Esophagus squamous epithelium (tissue), 5 donors: ENCODE measurements at regions not wholly inside any gene's neighbourhood (a gene's known extent, or its start where the extent isn't known, plus 50 kb on each side); places are given as distances from the start of the nearest gene placed in this dataset.
"Not testable (repeated sequence)": the region's sequence is repeated elsewhere in the genome, so short reads cannot be mapped to it uniquely, and the experiment has no call there.

ENCODE experiments used
- DNase-seq: peaks from one replicate; lab custom pipeline; 2025; lab: John Stamatoyannopoulos, UW
- H3K27ac ChIP-seq, 4 donors: fragments of 200-600 bp; sonication (generic); one replicate each; pipeline ENCODE4 v1.5.1; 2016 to 2019; ENCODE audit warnings: mild to moderate bottlenecking in 1 of 4
- H3K27me3 ChIP-seq, 4 donors: fragments of 200-600 bp; sonication (generic); 1 replicate in 3 of 4; 2 replicates in 1 of 4; pipeline versions ENCODE4 v1.5.1 to v1.6.0; 2017 to 2021; ENCODE audit warnings: antibody characterized with exemption in 1 of 4
- H3K36me3 ChIP-seq, 3 donors: fragments of 200-600 bp; sonication (generic); one replicate each; pipeline ENCODE4 v1.5.1; 2016 to 2019
- H3K4me1 ChIP-seq, 3 donors: fragments of 200-600 bp; sonication (generic); one replicate each; pipeline ENCODE4 v1.5.1; 2017 to 2019
- H3K4me3 ChIP-seq, 4 donors: fragments of 200-600 bp; sonication (generic); 1 replicate in 3 of 4; 2 replicates in 1 of 4; pipeline ENCODE4 v1.5.1; 2016 to 2019; ENCODE audit warnings: mild to moderate bottlenecking in 2 of 4, moderate library complexity in 1 of 4
- H3K9me3 ChIP-seq, 3 donors: fragments of 200-600 bp; sonication (generic); one replicate each; pipeline ENCODE4 v1.5.1; 2016 to 2019
- POLR2A ChIP-seq, 4 donors: fragments of 450-650 bp; IDR thresholded peaks; one replicate each; pipeline ENCODE4 v1.6.1; 2017; ENCODE audit warnings: antibody characterized with exemption in 4 of 4, mild to moderate bottlenecking in 4 of 4, moderate library complexity in 3 of 4
- whole genome bisulfite sequencing, 2 donors: methylation state at CpG; one replicate each; pipeline ENCODE4 v1.1.5; 2018; 5-methylcytosine and 5-hydroxymethylcytosine counted together
- intact Hi-C: fragments of 100-400 bp; cut with DNase I; formaldehyde crosslinking; loops from one replicate; pipeline ENCODE4 v1.15.0; 2022
- TF ChIP-seq, protein P1 (sequence below), 6 experiments: fragments of 450-650 bp in 4 of 6; fragments of 200-600 bp in 2 of 6; sonication (generic) in 2 of 6; IDR thresholded peaks; one replicate each; pipeline ENCODE4 v1.5.1; 2016 to 2019; ENCODE audit warnings: antibody characterized with exemption in 6 of 6, mild to moderate bottlenecking in 4 of 6, moderate library complexity in 4 of 6
- donor health status: DM: yes; HTN: yes; CAD: no.

DNA sequence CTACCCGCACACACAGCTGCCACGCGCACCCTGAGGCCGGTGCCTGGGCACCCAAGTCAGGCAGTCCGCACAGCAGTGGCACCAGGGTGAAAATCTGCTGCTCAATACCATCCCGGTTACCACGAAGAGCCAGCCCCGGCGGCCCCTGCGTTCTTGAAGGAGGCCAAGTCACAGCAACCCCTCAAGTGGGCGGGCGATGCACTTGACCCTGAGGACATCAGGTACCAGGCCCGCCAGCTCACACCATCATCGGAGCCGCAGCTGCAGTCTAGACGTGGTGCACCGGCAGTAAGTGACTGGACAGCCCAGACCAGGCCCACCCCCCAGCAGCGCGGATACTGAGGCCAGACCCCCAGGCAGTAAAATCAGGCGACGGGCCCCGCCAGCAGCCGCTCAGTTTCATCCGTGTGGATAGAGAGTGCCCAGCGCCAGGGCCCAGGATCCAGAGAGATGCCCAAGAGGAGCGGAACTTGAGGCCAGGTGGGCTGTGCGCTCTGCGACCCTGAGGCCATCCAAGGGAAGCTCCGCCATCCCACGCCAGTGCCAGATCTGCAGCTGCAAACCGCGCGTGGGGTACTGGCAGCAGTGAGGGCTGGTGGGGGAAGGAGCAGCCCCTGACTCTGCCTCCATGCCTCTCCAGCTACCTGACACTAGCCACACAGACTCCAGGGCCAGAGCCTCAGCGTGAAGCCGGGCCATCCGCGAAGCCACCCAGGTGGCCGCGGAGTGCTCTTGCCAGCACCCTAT lies 1214.2 kb downstream of the FOXD4L5 start:
- DNase-seq, H3K4me3 ChIP-seq, intact Hi-C loops, H3K27me3 ChIP-seq, H3K36me3 ChIP-seq, H3K4me1 ChIP-seq, H3K27ac ChIP-seq: not testable (repeated sequence)
- H3K9me3 ChIP-seq, result peaks cover 0 to 33% (median 0%) of the 10 kb centered on the region in 3 donors
- 89% methylated on average over 7 of the region's 39 CpGs; no CpG with 5 or more reads in 1 of the 2 donors for WGBS, 2 donors

DNA sequence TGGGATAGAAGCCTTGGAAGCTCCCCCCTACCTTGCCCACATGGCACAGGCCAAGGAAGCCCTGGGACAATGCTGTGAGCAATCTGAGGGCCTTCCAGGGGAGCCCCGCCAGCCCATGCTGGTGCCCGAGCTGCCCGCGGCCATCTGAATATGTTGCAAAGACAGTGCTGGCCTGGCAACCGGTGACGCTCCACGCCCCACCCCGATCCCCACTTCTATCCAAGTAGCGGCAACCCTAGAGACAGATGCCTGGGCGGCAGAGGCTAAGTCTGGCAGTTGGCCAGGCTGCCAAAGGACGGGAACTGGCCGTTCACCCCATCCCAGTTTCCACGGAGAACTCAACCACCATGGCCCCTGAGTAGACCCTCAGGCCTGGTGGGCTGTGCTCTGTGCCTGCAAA lies 1214.9 kb downstream of the FOXD4L5 start:
- H3K27ac ChIP-seq, H3K4me1 ChIP-seq, DNase-seq, intact Hi-C loops, H3K4me3 ChIP-seq, H3K27me3 ChIP-seq, H3K36me3 ChIP-seq: not testable (repeated sequence)
- H3K9me3 ChIP-seq, result peaks cover 0 to 33% (median 0%) of the 10 kb centered on the region in 3 donors
- WGBS, 2 donors, result 85% methylated on average over 7 of the region's 13 CpGs; no CpG with 5 or more reads in 1 of the 2 donors

DNA sequence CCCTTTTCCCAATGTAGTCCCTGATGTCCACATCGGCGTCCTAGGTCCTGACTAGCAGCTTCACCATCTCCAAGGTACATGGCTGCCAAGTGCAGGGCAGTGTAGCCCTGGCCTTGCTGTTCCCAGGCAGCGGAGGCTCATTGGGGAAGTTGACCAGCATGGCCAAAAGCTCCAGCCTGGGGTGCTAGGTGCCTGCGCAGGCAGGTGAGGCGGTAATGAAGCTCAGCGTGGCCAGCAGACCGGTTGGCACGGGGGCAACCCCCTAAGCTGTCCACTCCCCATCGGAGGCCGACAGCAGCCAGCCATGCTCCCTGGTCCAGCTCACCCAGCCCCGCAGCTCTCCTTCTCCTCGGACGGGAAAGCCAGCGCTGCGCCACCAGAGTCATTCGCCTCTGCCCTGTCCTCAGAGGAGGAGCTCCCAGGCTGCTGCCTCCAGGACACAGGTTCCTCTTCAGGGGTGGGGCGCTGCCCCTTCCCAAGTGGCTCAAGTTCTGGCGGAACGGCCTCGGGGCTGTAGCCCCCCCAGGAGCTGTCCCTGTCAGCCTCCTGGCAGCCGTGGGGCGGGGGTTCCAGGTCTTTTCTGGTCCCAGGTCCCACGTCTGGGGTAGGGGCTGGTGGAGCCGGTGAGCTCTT lies 1218.2 kb downstream of the FOXD4L5 start:
- Histone ChIP-seq H3K27me3 (no peaks in the 10 kb centered on the region), H3K36me3 (no peaks in the 10 kb centered on the region), H3K27ac (no peak overlapping the region), H3K9me3 (peaks cover 0 to 31% (median 0%) of the 10 kb centered on the region in 3 donors), H3K4me3 (no peak overlapping the region), H3K4me1 (no peaks in the 10 kb centered on the region)
- DNase-seq, result no peak
- 80 to 81% methylated on average over 1 to 3 of the region's 24 CpGs for WGBS, 2 donors
- intact Hi-C loops, result no loop called here
- no peak for TF ChIP-seq POLR2A (IDR thresholded peaks at IDR 0.05)
- TF ChIP-seq, protein P1, sequence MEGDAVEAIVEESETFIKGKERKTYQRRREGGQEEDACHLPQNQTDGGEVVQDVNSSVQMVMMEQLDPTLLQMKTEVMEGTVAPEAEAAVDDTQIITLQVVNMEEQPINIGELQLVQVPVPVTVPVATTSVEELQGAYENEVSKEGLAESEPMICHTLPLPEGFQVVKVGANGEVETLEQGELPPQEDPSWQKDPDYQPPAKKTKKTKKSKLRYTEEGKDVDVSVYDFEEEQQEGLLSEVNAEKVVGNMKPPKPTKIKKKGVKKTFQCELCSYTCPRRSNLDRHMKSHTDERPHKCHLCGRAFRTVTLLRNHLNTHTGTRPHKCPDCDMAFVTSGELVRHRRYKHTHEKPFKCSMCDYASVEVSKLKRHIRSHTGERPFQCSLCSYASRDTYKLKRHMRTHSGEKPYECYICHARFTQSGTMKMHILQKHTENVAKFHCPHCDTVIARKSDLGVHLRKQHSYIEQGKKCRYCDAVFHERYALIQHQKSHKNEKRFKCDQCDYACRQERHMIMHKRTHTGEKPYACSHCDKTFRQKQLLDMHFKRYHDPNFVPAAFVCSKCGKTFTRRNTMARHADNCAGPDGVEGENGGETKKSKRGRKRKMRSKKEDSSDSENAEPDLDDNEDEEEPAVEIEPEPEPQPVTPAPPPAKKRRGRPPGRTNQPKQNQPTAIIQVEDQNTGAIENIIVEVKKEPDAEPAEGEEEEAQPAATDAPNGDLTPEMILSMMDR (IDR thresholded peaks at IDR 0.05), result no peak

DNA sequence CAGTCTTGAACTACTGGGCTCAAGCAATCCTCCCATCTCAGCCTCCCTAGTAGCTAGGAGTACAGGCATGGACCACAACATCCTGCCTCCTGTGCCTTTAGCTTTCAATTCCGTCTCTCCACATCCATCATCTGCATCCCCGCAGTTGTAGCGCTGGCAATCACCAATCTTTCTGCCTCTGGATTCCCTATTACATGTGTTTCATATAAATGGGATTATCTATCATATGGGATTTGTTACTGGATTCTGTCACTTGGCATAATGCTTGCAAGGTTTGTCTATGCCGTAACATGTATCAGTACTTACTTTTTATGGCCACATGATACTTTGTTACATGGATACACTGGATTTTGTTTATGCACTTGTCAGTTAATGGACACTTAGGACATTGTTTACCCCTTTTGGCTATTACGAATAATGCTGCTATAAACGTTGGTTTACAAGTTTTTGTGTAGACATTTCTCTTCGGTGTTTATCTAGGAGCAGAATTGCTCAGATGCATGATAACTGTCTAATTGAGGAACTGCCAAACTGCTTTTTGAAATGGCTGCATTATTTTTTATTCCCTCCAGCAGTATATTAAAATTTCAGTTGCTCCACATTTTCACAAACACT lies 1223.9 kb downstream of the FOXD4L5 start:
- no peak for TF ChIP-seq POLR2A (IDR thresholded peaks at IDR 0.05)
- TF ChIP-seq, protein P1 (IDR thresholded peaks at IDR 0.05), result no peak

DNA sequence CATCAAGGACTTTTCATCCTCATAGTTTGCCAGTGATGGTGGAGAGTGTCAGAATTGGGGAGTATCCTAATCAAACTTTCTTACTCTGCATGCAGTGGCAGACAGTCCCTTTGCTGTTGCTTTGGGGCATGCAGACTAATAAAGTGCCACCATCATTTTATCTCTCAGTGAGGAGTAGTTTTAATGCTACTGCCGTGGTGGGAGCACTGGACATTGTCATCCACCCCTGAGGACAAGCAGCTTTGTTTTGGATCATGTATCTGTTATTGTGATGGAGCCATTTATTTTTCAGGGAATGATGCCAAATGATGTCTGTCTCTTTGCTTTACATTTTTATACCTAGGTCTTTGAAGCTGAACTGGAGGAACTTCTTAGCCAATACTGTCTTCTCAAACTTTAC lies 1226.9 kb downstream of the FOXD4L5 start:
- not testable (repeated sequence) for H3K27ac ChIP-seq

More for the DNA sequence above, 1223.9 kb downstream of the FOXD4L5 start:
- no peak for DNase-seq
- 73 to 74% methylated on average over 7 of the region's 7 CpGs for WGBS, 2 donors
- H3K27me3 ChIP-seq, result no peaks in the 10 kb centered on the region
- H3K9me3 ChIP-seq, result no peaks in the 10 kb centered on the region
- H3K27ac ChIP-seq, result no peak overlapping the region
- H3K4me1 ChIP-seq, result no peaks in the 10 kb centered on the region
- no peak overlapping the region for H3K4me3 ChIP-seq
- intact Hi-C loops, result no loop called here
- H3K36me3 ChIP-seq, result no peaks in the 10 kb centered on the region

DNA sequence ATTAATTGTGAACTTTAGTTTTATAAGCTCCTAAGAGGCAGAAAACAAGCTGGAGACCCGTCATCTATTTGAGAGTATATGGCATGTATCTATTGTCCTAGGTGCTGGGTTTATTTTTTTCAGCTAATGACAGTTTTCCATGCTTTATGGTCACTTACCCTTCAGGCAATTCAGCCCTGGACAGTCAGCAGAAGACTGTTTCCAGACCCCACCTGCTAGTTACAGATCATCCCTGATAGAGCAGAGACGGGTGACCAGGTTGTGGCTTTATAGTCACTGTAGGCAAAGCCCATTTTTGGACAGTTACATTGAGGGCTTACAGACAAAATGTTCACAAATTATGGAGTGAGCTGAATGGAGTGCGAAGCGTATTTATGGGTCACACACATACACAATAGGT lies 1227.5 kb downstream of the FOXD4L5 start:
- Histone ChIP-seq H3K4me3 (no peak overlapping the region), H3K36me3 (no peaks in the 10 kb centered on the region), H3K27me3 (no peaks in the 10 kb centered on the region), H3K27ac (no peak overlapping the region), H3K9me3 (no peaks in the 10 kb centered on the region), H3K4me1 (no peaks in the 10 kb centered on the region)
- no peak for DNase-seq
- TF ChIP-seq, protein P1 (IDR thresholded peaks at IDR 0.05), result no peak
- TF ChIP-seq POLR2A (IDR thresholded peaks at IDR 0.05), result no peak
- intact Hi-C loops, result no loop called here
- 59 to 64% methylated on average over 4 of the region's 4 CpGs for WGBS, 2 donors

More for the DNA sequence above, 1226.9 kb downstream of the FOXD4L5 start:
- 31 to 44% methylated on average over 1 of the region's 1 CpG for WGBS, 2 donors
- intact Hi-C loops, DNase-seq, H3K27me3 ChIP-seq, H3K36me3 ChIP-seq, H3K9me3 ChIP-seq, H3K4me1 ChIP-seq, H3K4me3 ChIP-seq: not testable (repeated sequence)

DNA sequence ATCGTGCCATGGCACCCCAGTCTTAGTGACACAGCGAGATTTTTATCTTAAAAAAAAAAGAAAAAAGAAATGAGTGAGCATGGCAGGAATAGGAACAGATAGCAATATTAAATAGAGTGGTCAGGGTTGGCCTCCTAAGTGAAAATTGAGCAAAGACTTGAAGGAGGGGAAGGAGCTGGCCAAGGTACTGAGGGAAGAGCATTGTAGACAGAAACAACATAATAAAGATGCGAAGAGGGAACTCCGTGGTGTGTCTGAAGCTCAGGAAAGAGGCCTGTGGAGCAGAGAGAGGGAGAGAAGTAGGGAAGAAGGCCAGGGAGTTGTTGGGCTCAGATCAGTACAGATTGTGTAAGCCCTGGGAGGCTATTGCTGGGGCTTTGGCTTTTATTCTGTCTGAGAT lies 1256.1 kb downstream of the FOXD4L5 start:
- DNase-seq, H3K27me3 ChIP-seq, H3K4me3 ChIP-seq, intact Hi-C loops, H3K36me3 ChIP-seq, H3K27ac ChIP-seq, H3K4me1 ChIP-seq, H3K9me3 ChIP-seq: not testable (repeated sequence)
- WGBS, 2 donors, result 70 to 71% methylated on average over 4 of the region's 4 CpGs

DNA sequence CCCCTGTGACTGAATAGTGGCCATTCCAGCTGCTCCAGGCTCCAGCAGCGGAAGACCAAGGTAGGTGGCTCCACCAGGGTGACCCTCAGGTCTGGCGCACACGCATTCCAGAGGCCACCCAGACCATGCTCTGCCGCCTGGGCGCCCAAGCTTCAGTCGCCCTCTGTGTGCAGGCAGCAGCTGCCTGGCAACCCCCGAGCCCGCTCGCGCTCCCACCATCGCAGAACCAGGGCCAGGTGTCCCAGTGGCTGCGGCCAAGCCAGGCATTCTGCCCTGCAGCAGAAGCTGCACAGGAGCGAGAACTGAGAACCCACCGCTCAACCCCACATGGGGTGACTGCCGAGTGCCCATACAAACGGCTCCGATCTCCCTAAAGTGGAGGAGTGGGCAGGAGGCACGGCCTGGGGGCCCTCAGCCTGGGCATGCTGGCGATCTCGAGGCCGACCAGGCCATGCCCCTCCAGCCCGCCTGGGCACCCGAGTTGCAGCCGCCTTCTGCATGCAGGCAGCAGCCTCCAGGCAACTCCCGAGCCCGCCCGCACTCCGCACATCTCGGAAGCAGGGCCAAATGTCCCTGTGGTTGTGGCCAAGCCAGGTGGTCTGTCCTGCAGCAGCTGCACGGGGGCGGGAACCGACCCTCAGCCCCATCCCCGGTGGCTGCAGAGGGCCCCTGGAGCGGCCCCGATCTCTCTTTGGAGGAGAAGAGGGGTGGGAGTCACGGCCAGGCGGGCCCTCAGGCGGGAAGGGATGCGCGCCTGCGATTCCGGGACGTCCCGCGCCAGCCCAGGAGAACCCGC lies 1264.1 kb downstream of the FOXD4L5 start:
- H3K9me3 ChIP-seq, H3K27ac ChIP-seq, H3K36me3 ChIP-seq, H3K4me1 ChIP-seq, DNase-seq, H3K4me3 ChIP-seq, intact Hi-C loops, H3K27me3 ChIP-seq: not testable (repeated sequence)
- 79 to 91% methylated on average over 16 to 22 of the region's 46 CpGs for WGBS, 2 donors

DNA sequence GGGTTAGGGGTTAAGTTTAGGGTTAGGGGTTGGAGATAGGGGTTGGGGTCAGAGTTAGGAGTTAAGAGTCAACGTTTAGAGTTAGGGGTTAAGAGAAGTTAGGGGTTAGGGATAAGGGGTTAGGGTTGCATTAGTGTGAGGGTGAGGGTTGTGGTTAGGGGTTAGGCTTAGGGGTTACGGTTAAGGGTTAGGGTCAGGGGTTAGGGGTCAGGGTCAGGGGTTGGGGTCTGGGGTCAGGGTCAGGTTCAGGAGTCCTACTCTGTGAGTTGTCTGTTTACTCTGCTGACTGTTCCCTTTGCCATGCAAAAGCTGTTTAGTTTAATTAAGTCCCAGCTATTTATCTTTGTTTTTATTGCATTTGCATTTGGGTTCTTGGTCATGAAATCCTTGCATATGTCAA lies 1267.3 kb downstream of the FOXD4L5 start:
- intact Hi-C loops, H3K27ac ChIP-seq, H3K36me3 ChIP-seq, DNase-seq, H3K4me3 ChIP-seq, H3K27me3 ChIP-seq, H3K4me1 ChIP-seq: not testable (repeated sequence)
- 52 to 60% methylated on average over 2 of the region's 2 CpGs for WGBS, 2 donors
- peaks cover 0 to 26% (median 0%) of the 10 kb centered on the region in 3 donors for H3K9me3 ChIP-seq
